Tibial artery (tissue), 4 donors: ENCODE measurements at regions not wholly inside any gene's neighbourhood (a gene's known extent, or its start where the extent isn't known, plus 50 kb on each side); places are given as distances from the start of the nearest gene placed in this dataset.
A peak's percentile ranks its signal among the peaks of the same experiment; 100 is the strongest.

Experiments
- DNase-seq, 2 donors: peaks; one replicate each; pipeline ENCODE4 v3.0.0-alpha.2; 2019
- H3K27ac ChIP-seq, 2 donors: fragments of 200-600 bp; sonication (generic) in 1 of 2; 1 replicate in 1 of 2; 2 replicates in 1 of 2; pipeline ENCODE4 v1.5.1; 2018 to 2019; ENCODE audit warnings: mild to moderate bottlenecking in 1 of 2
- H3K27me3 ChIP-seq, 2 donors: fragments of 200-600 bp; sonication (generic) in 1 of 2; one replicate each; pipeline versions ENCODE4 v1.5.1 to v1.6.0; 2016 to 2019
- H3K36me3 ChIP-seq, 3 donors: fragments of 200-600 bp; sonication (generic) in 2 of 3; one replicate each; pipeline ENCODE4 v1.5.1; 2016 to 2019; ENCODE audit warnings: mild to moderate bottlenecking in 2 of 3
- H3K4me1 ChIP-seq, 4 donors: fragments of 200-600 bp; sonication (generic) in 2 of 4; 1 replicate in 3 of 4; 2 replicates in 1 of 4; pipeline ENCODE4 v1.5.1; 2016 to 2019
- H3K4me3 ChIP-seq, 2 donors: fragments of 200-600 bp; sonication (generic) in 1 of 2; 1 replicate in 1 of 2; 2 replicates in 1 of 2; pipeline ENCODE4 v1.5.1; 2018 to 2019; ENCODE audit warnings: mild to moderate bottlenecking in 2 of 2
- H3K9me3 ChIP-seq, 3 donors: fragments of 200-600 bp; sonication (generic) in 1 of 3; one replicate each; pipeline ENCODE4 v1.5.1; 2016 to 2019
- CTCF ChIP-seq, 2 experiments: fragments of 200-600 bp in 1 of 2; fragments of 450-650 bp in 1 of 2; IDR thresholded peaks; one replicate each; pipeline ENCODE4 v1.5.1; 2017 to 2019; ENCODE audit warnings: antibody characterized with exemption in 2 of 2, mild to moderate bottlenecking in 1 of 2, moderate library complexity in 1 of 2
- intact Hi-C: fragments of 100-400 bp; cut with DNase I; formaldehyde crosslinking; loops from one replicate; pipeline ENCODE4 v1.15.0; 2023; ENCODE audit warnings: low total_unique reads

- peaks cover 0 to 4% of the 10 kb centered on the region in 2 donors for H3K27me3 ChIP-seq
- H3K9me3 ChIP-seq = no peaks in the 10 kb centered on the region
- no peak overlapping the region for H3K4me3 ChIP-seq
- no peak for DNase-seq
- H3K27ac ChIP-seq = no peak overlapping the region
- no peaks in the 10 kb centered on the region for H3K36me3 ChIP-seq
- TF ChIP-seq CTCF (IDR thresholded peaks at IDR 0.05) = peak; percentile 10 to 19
- no peaks in the 10 kb centered on the region for H3K4me1 ChIP-seq
- intact Hi-C loops = no loop called here
Measured at GRCh38 chr1:63148825-63149645, 173.3 kb upstream of the FOXD3 start.

GRCh38 chr1:63152572-63152971 is 169.8 kb upstream of the FOXD3 start:
- no peaks in the 10 kb centered on the region for H3K9me3 ChIP-seq
- peaks cover 0 to 4% of the 10 kb centered on the region in 2 donors for H3K27me3 ChIP-seq
- TF ChIP-seq CTCF (IDR thresholded peaks at IDR 0.05) = no peak
- intact Hi-C loops = no loop called here
- no peaks in the 10 kb centered on the region for H3K36me3 ChIP-seq
- no peak for DNase-seq
- no peak overlapping the region for H3K27ac ChIP-seq
- no peak overlapping the region for H3K4me3 ChIP-seq
- H3K4me1 ChIP-seq = no peaks in the 10 kb centered on the region

- Histone ChIP-seq H3K4me3 (no peak overlapping the region), H3K4me1 (no peaks in the 10 kb centered on the region), H3K27ac (no peak overlapping the region), H3K36me3 (no peaks in the 10 kb centered on the region), H3K9me3 (no peaks in the 10 kb centered on the region), H3K27me3 (peaks cover 0 to 4% of the 10 kb centered on the region in 2 donors)
- intact Hi-C loops = no loop called here
- TF ChIP-seq CTCF (IDR thresholded peaks at IDR 0.05) = no peak
- no peak for DNase-seq
Measured at GRCh38 chr1:63155437-63155836, 166.9 kb upstream of the FOXD3 start.

GRCh38 chr1:63157085-63157484 is 165.3 kb upstream of the FOXD3 start:
- no peaks in the 10 kb centered on the region for H3K4me1 ChIP-seq
- H3K9me3 ChIP-seq = no peaks in the 10 kb centered on the region
- no peak overlapping the region for H3K27ac ChIP-seq
- intact Hi-C loops = no loop called here
- TF ChIP-seq CTCF (IDR thresholded peaks at IDR 0.05) = no peak
- no peak overlapping the region for H3K4me3 ChIP-seq
- no peak for DNase-seq
- peaks cover 0 to 4% of the 10 kb centered on the region in 2 donors for H3K27me3 ChIP-seq
- no peaks in the 10 kb centered on the region for H3K36me3 ChIP-seq

GRCh38 chr1:63169057-63169456 is 153.3 kb upstream of the FOXD3 start:
- Histone ChIP-seq H3K9me3 (no peaks in the 10 kb centered on the region), H3K27me3 (no peaks in the 10 kb centered on the region), H3K4me1 (no peaks in the 10 kb centered on the region), H3K4me3 (no peak overlapping the region), H3K36me3 (no peaks in the 10 kb centered on the region), H3K27ac (no peak overlapping the region)
- DNase-seq = no peak
- no peak for TF ChIP-seq CTCF (IDR thresholded peaks at IDR 0.05)
- intact Hi-C loops = no loop called here
